HPDE6-E6E7 (cell line): ENCODE measurements at regions not wholly inside any gene's neighbourhood (a gene's known extent, or its start where the extent isn't known, plus 50 kb on each side); places are given as distances from the start of the nearest gene placed in this dataset.

Experiments
- DNase-seq: peaks from one replicate; pipeline ENCODE4 v3.0.0; 2011; ENCODE audit warnings: missing footprints; ENCODE audit errors: extremely low spot score

DNA sequence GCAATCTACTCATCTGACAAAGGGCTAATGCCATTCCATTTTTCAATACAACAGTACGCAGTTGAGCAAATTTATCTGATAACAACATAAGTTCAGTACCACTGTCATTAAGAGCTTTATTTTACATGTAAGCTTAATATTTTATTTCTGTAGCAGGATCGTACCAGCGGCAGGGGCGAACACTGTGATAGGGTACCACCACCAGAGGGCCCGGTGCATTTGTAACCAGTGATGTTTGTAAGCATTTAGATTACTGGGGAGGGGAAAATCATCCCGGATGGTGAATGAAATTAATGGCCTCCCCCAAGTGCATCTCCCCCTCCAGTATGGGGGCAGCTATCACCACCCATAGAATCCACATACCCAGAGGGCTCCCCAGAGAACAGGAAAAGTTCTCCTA, 179.0 kb downstream of the ADGRA3 start:
- no peak for DNase-seq

DNA sequence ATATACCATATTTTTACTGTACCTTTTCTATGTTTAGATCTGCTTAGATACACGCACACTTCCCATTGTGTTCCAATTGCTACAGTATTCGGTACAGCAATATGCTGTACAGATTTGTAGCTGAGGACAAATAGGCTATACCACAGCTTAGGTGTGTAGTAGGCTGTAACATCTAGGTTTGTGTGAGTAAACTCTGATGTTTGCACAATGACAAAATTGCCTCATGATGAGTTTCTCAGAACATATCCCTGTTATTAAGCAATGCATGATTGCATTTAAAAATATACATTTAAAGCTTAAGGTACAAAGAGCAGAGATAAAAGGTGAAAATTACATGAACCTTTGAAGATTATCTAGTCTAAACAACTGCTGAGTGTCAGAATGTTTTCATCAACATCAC, 181.7 kb downstream of the ADGRA3 start:
- DNase-seq: no peak

DNA sequence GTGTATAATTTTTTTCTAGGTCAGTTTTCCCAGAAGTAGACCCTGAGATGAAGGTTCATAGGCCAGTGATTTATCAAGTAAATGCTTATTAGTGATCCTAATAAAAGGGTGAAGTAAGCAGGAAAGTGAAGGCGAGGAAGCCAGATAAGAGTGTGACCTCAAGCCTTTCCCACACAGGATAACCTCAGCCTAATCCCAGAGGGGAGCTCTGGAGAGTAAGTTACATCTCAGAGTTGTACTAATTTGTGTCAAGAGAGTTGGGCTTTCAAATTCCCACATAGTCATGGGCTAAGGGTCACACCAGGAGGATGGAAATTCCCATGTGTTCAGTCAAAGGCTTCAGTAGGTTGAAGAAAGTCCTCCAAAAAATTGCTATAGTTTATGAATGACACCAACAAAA, 191.4 kb downstream of the ADGRA3 start:
- no peak for DNase-seq

DNA sequence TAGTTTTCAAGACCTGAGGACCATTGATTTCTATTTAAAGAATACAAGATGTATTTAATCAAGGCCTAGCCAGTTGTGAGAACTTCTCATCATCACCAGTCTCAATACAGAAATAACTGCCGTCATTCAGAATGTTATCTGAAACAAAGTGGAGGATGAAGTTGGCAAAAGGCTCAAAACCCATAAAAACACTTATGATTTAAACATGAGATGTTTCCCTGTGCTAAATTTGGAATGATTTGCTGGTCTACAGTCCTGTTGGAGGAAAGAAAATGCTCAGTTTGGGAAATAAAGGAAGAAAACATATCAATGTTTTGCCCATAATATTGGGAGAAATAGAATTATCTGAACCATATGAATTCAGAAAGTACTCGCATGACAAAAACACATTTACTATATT, 192.2 kb downstream of the ADGRA3 start:
- DNase-seq: no peak

DNA sequence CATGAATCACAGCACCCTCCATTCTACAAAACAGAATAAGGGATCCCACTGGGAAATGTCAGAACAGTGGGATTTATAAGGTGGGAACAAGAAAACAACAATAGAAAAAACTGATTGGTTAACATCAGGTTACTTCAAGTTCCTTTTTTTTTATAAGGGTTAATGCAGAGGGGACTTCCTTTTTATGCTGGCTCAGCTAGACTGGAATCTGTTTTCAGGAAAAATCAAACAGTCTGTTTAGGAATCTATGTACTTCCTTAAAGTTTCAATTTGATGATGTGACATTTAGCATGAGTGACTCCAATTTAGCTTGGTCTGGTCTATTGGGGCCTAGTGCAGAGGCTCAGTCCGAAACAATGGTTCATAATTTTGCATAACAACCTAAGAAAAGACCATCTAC, 192.9 kb downstream of the ADGRA3 start:
- DNase-seq: no peak

DNA sequence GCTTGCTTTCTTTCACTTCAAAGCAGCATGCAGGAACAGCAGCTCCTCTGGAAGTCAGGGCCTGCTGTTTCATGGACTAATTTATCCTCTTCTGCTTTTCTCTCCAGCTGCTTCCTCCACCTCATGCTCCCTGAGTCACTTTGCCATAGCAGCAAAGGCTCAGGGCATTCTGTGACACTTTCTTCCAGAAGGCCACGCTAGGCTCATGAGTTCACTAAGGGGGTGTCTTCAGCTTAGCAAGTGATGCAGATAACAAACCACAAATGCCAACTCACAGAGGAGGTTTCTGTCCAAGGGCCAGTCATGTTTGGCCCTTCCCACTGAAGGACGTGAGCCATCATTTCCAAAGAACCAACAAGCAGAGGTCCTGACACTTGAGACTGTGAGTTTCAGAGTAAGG, 200.2 kb downstream of the ADGRA3 start:
- DNase-seq: no peak

DNA sequence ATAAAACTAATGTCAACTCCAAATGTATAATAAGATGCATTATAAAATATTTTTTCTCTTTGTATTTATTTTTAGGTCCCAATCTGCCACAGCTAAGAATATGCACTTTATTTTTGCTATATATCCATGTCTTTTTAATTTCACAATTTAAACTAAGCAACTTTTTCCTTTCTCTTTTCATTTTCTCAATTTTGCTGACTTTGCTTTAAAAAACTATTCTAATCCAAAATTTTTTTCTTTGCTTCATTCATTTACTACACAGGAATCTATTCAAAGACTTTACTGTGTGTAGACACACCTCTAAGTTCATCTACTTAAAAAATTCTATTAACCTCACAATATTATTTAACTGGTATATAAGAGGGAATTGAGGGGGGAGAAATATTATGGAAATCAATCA, 201.9 kb downstream of the ADGRA3 start:
- no peak for DNase-seq

DNA sequence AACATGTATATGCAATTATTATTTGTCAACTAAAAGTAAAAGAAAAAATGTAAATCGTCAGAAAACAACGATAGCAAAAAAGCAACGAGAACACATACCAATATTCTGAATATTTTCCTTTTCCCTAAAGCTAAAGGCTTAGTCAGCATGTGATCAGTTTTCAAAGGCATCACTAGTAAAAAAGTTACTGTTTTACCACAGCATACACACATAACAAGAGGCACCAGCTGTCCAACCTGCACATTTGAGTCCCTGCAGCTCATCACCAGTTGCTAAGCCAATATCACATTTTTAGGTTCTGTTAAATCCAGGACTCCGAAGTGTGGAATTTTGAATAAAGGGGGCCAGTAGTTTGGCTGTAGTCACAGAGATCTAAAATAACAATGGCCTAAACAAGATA, 203.8 kb downstream of the ADGRA3 start:
- no peak for DNase-seq

DNA sequence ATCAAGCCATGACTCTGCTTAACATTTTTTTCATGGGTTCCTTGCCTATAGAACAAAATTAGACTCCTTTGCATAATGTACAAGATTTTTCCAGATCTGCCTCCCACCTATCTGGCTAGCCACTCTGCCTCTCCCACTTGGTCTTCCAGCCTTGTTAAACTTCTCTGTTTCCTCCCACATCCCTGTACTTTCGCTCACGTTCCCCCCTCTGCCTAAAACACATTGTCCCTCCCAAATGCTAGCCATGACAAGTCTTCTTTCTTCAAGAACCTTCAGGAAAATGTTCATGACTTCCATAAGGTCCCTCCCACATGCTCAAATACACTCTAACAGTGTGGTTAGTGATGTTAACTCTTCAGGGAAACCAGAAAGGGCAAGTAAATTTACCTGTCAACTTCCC, 214.6 kb downstream of the ADGRA3 start:
- no peak for DNase-seq

DNA sequence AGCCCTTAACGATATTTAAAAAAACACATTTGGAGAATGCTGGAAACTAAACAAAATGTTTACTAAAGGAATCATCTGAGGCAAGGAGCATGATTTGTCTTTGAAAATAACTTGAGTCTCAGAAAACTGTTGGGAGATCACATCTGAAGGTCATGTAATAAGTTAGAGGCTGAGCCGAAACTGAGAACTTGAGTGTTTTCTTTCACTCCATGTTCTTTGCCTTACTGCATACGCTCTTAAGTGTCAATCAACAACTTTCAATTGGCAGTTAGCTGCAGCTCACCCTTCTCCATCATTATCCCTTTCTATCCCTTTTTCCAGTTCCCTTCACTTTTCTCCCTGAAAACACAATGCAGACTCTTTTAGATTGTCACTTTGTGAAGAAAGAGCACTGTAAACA, 216.2 kb downstream of the ADGRA3 start:
- DNase-seq: no peak

DNA sequence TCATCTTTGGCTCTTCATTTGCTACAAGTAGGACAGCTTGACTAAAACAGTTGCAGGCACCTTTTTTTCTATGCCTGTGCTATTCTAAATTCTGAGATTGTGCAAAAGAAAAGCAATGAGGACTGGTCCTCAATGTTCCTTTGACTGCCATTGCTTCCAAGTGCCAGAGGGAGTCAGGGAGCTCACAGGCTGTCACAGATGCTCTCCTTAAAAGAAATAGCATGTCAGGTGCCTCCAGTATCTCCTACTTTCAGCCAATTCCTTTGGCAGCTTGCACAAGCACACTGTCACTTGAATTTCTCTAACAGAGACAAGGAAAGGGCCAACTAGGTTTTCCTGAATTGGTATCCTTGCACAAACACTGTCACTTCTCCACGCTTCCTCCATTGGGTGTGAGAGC, 228.2 kb downstream of the ADGRA3 start:
- DNase-seq: no peak

DNA sequence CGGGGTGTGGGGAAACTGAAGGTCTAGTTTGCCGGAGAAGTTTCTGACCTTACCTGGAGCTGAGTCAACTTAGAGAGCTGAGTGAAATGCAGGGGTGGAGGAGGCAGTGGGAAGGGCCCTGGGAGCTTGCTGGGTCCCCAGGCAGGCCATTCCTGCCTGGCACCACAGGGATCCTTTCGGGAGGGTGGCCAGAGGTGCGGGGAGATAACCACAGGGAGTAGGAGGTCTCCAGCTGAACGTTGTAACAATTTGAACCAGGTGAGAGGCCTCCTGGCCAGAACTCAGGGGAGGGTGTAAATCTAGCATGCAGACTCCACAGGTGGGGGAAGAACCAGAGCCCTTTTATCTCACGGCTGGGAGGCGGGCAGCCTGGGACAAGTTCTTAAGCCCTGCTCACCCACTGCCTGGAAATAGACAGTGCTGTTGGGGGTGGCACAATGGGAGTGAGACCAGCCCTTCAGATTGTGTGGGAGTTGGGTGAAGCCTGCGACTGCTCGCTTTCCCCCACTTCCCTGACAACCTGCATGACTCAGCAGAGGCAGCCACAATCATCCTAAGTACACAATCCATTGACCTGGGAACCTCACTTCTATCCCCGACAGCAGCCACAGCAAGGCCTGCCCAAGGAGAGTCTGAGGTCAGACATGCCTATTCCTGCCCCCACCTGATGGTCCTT, 247.4 kb downstream of the ADGRA3 start:
- no peak for DNase-seq

DNA sequence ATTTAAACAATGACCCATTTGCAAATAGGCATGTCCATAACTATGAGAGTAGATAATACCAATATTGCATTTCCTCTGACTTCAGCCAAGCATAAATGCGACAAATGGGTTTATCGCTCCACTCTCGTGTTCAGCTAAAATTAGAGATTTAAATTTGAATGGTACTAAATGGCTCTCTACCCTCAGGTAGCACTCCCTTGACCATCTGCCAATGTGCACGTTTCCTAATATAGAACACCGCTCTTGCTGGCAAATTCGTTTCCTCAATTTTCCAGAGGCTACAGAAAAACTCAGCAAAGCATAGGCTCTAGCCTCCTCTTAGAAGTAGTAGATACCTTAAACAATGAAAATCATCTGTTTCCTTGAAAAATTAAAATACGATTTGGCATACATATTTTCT, 251.6 kb downstream of the ADGRA3 start:
- DNase-seq: no peak

DNA sequence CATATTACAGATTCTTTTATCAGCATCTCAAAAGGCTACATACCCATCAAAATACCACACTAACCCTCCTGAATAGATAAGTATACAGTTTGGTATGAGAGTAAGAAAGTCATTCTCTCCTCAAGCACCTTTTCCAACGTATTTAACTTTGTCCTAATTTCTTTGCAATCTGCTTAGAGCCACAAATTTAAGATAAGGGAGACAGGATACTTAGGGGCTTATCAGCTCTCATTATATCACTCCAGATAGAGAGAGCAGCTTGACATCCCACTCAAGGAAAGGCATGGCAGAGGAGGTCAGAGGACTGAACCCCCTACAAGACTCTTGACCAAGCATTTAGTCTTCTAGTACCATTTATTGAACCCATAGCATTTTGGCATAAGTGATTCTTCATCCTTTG, 262.4 kb downstream of the ADGRA3 start:
- DNase-seq: no peak

DNA sequence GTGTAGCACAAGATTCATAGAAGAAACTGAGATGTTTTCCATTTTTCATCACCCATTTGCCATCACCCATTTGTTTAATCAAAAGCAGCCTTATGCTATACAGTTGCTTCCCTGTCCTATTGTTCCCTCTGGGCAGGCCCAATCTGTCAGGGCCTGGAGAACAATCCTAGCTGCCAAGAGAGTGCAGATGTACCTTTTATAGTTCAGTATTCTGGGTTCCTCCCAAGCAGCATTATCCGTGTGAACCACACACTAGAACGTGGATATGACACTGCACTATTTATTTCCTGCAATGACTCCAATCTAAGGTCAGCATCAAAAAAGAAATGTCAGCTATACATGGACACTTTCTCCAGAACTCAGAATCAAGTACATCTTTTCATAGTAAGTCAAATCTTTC, 269.0 kb downstream of the ADGRA3 start:
- no peak for DNase-seq

DNA sequence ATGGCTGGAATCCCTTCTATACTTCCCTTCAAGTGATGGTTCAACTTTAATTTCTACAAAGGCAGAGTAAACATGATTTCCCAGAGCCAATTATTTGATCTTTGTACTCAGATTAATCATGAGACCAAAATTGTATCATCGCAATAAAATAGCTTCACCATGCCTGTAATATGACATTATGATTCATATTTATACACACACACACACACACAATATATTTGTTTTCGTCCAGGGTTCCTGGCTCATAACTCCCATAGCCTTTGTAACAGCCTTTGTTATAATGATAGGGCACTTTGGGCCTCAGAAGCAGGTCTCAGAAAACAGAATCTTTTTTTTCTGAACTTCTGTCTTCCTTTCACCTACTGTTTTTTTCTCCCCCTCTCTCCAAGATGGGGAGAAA, 270.6 kb downstream of the ADGRA3 start:
- no peak for DNase-seq

DNA sequence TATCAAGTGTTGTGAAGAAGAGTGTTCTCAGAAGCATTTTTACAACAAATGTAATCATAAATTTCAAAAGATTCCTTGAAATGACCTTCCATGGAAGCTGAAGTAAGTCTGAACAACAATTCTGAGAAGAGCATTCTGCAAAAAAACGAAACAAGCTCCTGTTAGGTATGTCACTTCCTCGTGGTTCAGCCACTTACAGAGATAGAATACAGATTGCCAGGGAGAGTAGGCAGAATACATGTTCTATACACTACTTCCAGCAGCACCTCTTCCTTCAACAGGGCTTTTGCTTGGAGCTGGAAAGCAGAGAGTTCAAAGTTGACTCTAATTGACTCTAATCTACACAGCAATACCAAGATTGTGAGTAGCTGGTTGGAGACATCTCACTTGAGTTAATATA, 274.5 kb downstream of the ADGRA3 start:
- DNase-seq: no peak

DNA sequence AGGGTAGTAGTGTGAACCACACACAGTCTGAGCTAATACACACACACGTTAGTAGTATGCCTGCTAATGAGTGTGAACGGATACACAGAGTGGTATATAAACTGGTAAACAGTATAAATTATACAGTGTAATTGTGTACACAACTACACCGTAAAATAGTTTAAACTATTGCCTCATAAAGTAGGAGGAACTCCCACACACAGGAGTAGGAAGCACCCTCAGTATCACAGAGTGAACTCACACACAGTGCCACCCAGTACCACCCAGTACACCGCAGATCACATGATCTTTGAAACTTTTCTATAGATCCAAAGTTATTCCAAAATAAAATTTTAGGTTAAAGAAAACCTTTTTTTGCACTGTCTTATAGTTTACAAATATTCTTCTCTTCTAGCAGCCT, 275.1 kb downstream of the ADGRA3 start:
- DNase-seq: no peak

DNA sequence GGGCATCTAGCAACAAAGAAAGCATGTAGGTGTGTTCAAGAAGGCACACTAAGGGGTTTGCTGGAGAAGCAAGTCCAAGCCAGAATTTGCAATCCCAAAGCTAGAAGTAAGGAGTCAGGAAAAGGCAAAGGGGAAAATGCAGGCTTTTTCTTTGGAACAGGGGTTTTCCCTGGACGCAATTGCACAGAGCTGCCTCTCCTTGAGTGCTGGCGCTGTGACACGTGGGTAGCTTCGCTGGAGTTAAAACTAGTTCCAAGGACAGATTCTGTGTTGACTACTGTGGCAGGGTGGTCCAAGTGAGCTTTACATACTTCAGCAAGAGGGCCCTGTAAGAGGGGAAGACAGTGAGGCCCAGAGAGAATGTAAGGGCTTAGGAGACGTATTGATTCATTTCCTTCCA, 277.1 kb downstream of the ADGRA3 start:
- no peak for DNase-seq

DNA sequence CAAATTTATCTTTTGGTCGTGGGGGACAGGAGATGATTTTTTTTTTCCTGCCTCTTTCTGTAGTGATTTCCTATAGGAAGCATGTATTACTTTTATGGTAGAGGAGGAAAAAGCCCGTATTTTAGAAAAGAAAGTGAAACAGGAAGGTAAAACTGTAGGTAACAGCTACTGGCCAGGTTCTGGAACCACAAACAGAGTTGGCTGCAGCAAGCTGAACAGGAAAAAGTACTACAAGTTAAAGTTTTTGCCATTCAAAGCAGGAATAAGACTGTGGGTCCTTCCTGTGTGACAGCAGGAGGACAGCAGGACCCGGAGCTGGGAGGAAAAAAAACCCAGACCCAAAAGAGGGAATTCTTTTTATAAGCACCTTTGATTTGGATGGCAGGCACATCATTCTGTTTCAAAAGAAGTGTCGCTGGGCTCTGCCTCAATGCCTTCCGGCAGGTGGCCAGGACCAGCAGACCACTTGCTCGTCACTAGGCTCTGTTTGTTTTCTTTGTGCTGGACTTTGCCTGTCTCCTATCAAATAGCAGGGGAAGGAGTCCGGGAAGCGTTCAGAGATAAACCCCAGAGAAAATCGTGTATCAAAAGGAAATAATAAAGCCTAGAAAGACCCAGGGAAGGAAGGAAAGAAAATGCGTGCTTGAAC, 277.9 kb downstream of the ADGRA3 start:
- no peak for DNase-seq

DNA sequence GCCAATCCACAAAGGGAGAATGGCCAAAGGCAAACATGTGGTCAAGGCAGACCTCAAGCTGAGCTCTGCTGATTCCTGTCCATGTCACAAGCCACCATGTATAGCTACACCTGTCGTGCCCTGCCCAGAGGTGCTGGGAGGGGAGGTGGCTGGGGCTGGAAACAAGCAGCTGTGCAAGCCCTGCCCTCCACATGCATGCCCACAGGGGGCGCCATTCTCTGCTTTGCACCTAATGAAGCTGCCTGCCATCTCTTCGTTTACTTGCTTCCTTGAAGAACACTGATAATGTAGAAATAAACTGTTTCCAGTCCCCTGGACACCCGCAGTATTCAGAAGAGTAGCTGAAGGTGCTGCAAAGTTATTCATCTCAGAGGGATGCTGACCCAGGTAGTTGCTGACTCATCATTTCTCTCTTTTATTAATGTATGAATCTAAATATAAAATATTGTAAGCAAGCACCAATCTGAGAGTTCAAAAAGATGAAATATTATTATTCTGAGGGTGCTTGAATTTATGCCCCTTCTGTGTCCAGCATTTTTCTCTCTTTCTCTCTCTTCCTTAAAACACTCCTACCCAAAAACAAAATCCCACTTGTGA, 278.6 kb downstream of the ADGRA3 start:
- peak; percentile 10 for DNase-seq

DNA sequence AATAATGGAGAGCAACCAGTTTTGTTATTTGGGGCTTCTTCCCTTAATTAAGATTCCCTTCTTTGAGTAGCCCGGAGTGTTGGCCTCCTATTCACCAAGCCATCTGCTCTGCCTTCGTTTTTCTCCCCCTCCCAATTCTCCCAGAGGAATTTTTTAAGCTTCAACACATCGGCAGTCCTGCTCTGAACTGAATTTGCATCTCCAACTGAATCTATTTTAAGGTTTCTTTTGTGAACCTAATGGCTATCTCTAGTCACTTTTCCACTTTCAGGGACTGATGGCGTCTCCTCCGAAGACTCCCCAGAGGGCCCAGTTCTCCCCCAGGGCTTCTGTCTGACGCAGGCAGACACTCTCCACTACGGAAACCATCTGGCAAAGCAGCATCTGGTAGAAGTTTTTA, 280.2 kb downstream of the ADGRA3 start:
- DNase-seq: no peak

DNA sequence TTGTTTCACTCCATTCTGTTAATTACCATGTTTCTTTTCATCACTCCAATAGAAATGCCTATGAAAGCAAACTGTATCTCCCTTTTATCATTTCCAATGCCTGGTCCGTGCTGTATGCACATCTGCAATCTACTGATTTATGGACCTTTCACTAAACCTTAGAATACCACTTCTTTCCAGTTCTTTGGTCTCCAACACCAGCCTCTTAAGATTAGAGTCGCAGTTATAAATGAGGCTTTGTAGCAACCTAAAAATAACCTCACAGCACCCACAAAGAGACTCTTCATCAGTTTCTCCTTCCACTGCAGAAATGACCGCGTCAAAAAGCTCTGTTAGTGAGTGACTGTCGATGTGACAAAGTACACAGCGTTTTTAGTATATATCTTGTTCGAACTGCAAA, 282.6 kb downstream of the ADGRA3 start:
- no peak for DNase-seq

DNA sequence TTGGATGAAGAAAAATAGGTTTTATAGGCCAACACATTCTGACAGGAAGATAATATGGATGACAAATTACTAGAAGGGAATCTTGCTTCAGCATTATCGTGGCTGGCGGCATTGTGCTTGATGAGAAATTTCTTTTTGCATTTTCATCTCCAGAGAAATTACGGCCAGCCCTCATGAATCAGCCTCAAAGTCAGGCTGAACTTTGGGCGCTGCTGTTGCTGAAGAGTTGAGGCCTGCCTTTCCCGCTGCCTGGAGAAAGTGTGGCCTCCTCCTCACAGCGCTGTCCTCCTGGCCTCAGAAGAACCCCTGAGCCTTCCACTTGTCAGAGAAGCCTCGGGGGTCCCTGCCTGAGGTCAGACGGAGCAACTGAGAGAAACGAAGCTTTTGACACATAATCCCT, 272.4 kb upstream of the KCNIP4 start:
- DNase-seq: no peak
